ENCODE measurements at regions not wholly inside any gene's neighbourhood (a gene's known extent, or its start where the extent isn't known, plus 50 kb on each side); places are given as distances from the start of the nearest gene placed in this dataset.
"Not testable (repeated sequence)": the region's sequence is repeated elsewhere in the genome, so short reads cannot be mapped to it uniquely, and the experiment has no call there.

DNA sequence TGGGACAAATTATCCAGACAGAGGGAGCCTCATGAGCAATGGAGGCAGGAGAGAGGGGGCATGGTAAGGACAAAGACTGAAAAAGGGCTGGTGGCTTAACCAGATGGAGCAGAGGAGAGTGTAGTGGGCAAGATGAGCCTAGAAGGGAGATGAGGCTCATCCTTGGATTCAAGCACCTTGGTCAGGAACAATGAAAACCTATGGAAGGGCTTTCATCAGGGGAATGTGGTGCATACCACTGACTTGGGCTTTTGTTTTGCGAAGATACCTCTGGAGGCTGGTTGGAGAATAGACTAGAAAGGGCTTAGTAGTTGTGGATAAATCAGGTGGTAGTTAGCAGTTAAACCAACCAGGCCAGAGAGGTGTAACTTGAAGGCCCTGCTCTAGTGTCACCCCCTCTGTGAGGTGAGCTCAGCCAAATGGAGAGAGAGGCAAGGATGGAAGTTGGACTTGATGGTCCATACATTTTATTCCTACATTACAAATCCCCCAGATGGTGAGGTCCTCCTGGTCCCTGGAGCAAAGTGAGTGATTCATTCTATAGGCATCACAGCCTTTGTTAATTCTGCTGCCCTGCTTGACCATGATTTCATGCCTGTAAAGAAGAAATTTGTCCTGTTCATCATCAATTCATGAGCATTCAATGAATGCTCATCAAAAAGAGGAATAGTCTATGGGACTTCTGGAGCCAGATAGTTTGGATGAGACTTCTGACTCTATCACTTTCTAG, 264.8 kb upstream of the IGFBP7 start:
- DNase-seq = no peak

DNA sequence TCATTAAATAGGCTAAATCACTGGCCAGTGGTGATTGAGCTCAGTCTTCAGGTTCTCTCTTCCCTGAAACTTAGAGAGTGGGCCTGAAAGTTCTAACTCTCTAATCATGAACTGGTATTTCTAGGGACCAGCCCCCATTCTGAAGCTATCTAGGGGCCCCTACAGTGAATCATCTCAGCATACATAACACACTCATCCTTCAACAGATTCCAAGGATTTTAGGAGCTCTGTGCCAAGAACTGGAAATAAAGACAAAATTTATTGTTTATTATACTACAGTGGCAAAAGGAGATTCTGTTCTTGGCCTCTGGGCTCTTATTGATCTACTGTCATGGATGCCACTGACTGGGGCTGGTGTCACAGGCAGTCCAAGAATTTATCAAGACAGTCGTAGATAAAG, 263.8 kb upstream of the IGFBP7 start:
- no peak for DNase-seq

DNA sequence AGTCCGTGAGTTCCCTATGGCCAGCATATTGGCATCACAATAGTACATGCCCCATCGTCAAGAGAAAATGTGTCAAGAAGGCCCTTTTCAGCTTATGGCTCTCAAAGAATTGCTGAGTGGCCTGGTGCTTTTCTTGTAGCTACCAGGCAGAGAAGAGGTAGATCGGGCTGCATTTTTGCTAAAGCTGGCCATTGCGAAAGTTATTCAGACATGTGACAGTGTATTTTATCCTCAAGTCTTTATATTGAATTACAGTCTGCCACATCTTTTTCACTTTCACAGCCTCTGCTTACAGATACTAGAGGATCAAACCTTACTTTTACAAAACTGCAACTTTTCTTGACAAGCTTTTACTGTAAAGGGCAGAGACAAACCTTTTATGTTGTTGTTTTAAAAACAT, 261.5 kb upstream of the IGFBP7 start:
- DNase-seq = no peak

DNA sequence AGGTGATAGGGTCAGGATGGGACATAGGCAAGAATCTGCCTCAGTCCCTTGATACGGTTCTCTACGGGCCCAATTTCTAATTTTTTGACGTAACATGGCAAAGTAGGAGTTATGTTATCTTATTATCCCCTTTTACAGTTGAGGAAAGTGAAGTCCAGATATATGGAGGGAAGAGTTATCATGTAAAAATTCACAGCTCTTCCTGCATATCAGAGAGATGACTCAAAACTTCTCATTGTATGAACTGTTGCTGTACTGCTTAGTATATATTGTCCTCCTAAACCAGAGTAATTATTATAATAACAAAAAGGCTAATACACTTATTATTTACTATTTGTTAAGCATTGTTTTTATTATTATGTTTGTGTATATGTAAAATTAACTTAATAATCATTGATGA, 260.5 kb upstream of the IGFBP7 start:
- no peak for DNase-seq

DNA sequence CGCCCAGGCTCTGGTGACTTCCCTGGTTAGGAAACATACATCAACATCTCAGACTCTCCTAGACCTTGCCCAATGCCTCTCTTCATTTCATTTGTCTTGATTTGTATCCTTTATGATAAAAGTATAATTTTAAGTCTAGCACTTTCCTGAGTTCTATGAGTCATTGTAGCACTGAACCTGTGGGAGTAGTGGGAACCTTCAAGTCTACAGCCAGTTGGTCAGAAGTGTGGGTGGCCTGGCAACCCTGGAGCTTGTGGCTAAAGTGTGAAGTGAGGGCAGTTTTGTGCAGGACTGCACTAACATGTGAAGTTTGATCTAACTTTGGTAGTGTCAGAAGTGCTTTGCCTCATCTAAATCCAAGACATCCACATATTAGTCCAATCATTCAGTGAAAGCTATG, 259.3 kb upstream of the IGFBP7 start:
- no peak for DNase-seq

DNA sequence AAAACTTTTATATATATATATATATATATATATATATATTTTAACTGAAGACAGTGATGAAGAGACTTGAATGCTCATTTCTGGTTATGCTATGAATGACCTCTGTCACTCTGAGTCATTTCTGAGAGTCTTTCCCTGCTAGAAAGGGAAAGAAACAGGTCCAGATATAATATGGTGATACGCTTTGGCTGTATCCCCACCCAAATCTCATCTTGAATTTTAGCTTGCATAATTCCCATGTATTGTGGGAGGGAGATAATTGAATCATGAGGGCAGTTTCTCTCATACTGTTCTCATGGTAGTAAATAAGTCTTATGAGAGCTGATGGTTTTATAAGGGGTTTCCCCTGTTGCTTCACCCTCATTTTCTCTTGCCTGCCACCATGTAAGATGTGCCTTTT, 254.1 kb upstream of the IGFBP7 start:
- no peak for DNase-seq

DNA sequence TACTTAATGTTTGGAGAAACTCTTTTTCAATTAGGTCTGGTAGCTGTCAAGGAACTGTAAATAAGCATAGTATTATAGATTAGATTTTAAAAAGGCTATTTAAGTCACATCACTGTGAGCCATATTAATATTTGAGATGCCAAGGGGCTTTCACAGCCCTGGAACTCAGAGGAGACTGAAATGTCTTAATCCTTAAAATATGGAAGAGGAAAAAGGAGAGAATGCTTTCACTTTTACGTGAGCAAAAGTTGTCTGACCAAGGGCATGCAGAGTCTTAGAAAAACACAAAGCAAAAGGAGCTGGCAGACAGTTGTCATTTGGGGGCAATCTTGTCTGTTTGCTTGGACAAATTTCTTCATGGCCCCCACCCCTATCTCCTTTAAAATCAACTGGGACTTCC, 253.2 kb upstream of the IGFBP7 start:
- no peak for DNase-seq

DNA sequence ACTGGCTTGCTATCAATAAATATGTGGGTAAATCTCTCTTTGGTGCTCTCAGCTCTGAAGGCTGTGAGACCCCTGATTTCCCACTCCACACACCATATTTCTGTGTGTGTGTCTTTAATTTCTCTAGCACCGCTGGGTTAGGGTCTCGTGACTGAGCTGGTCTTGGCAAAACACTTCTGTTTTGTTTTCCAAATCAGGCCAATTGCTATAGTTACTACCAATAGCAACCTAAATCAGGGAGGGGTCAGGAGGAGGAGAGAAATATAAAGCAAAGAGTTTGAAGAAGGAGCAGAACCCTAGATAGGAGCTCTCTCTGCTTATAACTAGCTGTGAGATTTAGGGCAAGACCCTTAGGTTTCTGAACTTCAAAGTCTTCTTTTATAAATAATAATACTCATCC, 250.5 kb upstream of the IGFBP7 start:
- DNase-seq = no peak

DNA sequence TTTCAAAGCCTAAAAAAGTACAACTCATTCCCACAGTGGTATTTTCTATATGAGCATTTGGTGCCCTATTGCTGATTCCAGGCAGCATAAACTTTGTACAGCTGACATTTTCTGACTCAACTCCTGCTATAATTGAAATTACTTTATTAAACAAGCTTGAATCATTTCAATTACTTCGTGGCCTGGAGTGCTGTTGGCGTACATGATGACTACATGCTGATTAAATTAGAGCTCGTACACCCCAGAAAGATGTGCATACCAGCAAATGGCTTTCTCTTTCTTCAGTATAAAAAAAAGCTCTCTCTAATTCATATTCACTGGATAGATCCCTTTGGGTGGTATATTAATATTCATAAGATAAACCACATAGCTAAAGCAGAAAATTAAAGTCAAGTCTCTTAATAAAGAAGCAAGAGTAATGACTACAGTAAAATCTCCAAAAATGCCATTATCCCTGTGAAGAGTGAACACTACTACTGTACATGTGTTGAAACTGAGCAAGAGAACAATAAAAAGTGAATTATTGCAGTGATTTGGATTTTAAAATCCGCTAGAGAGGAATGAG, 245.0 kb upstream of the IGFBP7 start:
- no peak for DNase-seq

DNA sequence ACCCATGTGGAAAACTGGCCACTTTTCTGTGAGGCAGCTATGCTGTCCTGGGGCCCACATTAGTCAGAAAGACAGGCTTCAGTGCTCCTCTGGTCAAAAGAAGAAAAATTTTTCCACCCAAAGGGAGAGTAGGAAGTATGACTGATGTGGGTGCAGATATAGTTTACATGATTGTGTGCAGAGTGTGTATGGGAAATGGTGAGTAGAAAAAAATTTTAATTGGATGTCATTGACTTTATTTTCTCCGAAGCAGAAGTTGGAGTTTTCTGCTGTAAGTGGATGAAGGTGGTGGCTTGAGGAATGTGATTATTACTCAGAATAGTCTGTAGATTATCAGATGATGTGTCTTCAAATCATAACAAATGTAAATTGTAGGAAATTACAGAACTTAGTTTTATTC, 241.5 kb upstream of the IGFBP7 start:
- no peak for DNase-seq

DNA sequence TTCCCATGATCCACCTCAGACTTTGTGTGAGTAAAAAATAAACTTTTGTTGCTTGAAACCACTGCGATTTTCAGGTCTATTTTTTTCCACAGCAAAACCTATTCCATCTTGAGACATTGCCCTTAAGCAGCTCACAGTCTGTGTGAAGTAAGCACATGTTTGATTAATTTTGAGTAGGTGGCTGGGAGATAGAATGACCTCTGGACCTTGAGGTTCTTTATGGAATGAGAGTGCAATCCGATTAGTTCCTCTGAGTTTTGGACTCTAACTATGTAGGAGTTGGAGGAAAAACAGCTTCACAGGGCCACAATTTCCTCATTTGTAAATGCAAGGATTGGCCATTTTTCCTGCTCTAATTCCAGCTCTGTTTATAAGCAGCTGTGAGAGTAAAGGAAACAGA, 234.1 kb upstream of the IGFBP7 start:
- no peak for DNase-seq

DNA sequence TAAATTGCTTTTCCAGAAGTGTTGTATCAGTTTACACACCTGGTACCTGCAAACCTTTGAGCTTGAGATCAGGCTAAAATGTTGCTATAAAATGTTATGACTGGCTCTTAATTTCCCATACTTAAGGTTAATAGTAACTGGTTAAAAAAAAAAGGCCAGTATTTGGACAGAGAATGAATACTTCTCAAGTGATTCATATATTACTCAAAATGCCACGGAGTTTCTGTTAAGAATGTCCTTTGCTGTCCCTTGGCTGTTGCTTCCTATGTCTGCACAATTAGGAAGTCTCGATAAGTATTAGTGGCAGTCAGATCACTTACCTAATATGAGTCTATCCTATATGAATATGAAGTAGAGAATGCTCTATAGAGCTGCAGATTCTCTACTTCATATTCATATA, 232.2 kb upstream of the IGFBP7 start:
- no peak for DNase-seq

DNA sequence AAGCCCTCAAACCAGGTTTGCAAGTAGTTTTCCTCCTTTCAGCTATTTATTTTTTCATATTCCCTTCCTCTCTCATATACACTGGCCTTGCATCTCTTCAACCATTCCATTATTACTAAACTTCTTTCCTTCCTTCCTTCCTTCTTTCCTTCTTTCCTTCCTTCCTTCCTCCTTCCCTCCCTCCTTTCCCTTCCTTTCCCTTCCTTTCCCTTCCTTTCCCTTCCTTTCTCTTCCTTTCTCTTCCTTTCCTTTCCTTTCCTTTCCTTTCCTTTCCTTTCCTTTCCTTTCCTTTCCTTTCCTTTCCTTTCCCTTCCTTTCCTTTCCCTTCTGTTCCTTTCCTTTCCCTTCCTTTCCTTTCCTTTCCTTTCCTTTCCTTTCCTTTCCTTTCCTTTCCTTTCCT, 228.7 kb upstream of the IGFBP7 start:
- DNase-seq = not testable (repeated sequence)

DNA sequence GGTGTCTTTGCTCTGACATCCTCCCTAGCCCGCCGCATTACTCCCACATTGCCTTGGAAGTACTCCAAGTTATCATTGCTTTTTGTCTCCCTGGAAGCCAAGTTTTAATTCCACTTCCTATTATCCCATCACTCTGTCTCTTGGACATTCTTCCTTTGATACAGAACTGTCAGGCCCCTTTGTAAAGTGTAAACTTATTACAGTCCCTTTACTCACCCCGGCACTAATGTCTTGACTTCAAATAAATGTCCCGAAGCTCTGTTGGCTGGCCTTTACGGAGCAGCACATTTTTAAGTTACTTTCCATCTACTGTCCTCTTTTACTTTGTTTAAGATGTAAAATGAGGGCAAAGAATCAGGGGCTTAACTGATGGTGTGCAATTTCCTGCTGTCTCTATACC, 223.5 kb upstream of the IGFBP7 start:
- DNase-seq = no peak

DNA sequence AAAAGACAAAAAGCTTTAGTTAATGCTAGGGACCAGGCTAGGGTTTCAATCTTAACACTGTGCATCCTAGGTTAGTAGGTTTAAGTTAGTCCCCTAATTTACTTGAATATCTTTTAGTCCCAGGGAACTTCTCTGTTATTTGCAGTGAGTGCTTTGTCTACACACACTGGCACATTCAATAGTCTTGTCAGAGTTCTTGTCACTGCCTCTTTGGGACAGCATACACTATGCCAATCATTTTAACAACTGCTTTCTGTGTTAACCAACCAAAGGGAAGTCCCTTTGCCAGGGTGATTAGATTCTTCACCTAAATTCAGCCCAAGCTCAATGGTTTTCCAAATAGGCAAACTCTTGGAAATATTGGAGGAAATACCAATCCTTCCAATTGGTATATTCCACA, 221.8 kb upstream of the IGFBP7 start:
- no peak for DNase-seq

DNA sequence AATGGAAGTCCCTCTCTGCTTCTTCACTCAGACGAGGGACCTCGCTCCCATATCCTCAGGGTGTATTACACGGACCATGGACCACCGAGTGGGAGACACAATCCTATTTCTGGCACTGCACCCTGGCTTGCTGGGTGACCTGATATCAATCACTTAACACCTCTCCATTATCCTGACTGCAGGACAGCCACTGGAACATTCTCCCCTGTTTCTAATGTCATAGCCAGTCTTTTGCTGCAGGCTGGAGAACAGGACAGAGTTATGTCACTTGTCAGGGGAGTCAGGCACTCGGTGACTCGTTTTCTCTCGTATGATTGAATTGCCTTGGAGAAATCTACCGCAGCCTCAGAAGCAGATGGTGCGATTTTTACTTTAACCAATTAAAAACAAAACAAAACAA, 219.1 kb upstream of the IGFBP7 start:
- DNase-seq = no peak

DNA sequence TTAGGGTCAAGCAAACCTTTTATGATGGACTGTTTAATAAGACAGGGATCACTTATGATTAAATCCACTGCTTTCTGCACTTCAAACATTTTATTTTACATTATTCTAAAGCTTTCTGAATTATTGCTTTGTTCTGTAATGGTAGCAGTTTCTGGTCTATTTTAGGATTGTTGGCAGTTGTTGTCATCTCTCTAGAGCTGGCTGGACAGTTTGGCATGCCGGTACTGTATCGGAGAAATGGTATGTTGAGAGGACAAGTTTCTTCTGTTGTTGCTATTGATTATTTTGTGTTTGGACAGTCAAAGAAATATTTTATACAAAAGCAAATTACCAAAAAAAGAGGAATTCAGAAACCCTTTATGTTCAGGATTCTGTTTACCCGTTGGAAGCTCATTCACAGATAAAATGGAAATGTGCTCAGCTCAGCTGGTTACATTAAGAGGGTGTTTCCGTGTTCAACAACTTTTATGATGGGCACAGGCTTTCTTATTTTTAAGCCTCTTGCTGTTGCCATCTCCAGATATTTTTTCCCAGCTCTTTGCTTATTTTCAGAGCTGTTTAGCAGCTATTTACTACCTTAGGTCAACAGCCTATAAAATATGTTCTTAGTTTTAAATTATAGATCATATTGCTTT, 214.6 kb upstream of the IGFBP7 start:
- DNase-seq = no peak

DNA sequence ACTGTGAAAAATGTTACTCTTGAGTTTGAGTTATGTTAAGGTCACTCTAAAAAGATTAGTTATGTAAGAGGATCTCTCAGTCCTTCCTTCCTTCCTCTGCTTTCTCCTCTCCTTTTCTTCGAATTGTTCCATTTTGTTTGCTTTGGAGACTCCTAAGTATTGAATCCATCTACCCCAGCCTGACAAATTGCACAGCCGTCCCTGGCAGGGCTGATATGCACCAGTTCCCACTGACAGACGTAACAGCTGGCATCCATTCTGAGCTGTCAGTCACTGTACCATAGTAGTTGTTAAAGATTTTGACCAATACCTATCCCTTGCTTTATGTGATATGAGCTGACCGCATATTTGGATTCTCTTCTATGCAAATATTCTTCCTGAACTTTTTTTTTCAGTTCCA, 210.7 kb upstream of the IGFBP7 start:
- no peak for DNase-seq

DNA sequence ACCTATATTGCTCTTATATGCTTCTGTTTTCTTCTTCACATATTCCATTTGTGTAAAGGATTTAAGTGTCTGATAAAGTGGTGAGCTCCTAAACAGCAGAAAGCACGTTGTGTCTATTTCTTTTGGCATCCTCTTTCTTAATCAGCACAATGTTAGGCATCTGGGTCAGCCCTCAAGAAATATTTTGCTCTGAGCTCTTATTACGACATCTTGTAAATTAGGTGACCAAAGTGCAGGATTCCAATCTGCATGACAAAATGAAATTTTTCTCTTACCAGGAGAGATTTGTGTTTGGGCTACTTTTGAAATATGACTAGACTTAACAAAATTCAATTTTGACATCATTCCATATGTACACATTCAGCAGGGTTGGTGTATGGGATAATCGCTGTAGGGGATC, 210.0 kb upstream of the IGFBP7 start:
- no peak for DNase-seq

DNA sequence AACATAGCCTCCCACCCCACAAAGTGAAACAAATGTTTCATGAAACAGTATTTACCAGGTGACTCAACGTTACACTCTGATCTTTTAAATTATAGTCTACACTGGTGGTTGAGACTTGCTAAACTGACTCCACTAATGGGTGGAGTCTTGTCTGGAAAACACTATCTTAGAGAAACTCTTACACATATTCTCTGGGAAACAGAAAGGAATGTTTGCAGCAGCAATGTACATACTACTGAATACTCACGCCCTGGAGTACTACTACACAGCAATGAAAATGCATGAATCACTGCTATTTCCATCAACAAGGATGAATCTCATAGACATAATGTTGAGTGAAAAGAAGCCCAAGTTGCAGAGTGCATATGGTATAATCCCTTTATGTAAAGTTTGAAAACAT, 208.5 kb upstream of the IGFBP7 start:
- DNase-seq = no peak

DNA sequence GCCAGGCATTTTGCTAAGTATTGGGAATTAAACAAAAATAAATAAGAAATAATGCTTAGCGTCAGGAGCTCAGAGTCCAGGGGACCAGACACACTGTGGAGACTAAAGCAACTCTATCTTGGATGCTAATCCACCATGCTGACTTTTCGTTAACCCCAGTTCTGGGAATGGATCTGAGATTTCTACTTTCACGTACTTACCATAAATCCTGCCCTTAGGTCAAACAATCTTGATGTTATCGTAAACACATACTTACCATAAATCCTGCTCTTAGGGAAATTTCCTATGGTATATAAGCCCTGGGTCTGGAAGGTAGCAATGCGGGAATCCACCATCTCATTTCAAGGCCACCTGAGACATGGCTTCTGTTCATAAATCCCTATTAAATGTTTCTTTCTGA, 204.5 kb upstream of the IGFBP7 start:
- no peak for DNase-seq

DNA sequence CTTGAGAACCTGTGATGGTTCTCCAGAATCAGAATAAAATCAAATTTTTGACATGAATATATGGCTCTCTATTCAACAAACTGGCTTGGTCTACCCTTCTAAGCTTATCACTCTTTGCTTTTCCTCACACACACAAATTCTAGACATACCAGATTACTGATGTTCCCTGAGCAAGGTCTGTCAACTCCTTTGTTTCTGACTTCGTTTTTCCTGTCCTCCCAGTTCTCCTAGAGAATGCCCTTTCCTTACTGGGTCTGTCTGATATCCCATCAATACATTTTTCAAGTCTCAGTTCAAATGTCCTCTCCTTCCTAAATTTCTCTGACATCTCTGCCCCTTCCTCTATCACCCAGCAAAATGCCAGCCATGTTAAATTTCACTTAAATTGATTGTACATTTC, 202.1 kb upstream of the IGFBP7 start:
- DNase-seq = no peak

DNA sequence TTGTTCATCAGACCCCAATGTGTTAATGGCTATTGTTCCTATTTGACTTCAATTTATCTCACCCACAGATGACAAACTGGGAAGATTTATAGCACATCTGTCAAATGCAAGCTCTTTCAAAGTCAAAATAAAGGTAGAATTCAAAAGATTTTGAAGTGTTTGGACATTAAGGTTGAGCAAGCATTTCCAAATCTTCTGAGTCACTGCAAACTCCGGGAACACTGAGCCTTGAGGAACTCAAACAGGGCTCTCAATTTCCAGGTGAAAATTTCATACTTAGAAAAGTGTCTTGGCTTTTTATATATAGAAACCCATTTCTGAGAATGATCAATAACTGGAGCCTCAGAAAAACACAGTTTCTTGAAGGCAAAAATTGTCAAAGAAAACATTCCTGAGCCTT, 199.5 kb upstream of the IGFBP7 start:
- DNase-seq = no peak

DNA sequence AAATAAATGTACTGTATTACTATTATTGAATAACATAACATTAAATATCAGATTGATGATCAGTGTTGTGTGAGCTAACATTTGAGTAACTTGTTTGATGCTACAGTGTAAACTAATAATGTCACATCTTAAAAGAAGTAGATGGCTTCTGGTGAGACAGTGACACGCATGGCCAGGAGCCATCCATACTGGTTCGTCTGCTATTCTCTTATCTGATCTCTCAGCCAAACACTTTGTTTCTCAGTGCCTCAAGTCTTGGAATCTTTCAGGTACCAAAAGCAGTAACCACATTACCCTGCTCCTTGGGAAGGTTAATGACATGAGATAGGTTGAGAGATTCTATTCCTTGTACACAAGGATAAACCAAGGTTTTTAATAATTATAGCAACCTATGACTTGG, 198.1 kb upstream of the IGFBP7 start:
- DNase-seq = no peak

DNA sequence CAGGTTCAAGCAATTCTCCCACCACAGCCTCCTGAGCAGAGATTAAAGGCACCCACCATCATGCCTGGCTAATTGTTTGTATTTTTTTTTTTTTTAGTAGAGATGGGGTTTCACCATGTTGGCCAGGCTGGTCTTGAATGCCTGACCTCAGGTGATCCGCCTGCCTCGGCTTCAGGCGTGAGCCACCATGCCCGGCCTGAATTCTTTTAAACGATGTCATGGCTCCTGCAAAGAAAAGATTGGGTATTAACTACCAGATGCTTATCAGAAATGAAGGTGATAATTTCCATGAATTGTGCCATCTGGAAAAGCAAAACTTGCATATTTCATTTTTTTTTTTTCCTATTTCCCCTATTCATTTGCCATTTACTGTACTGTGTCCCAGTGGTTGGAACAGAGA, 195.7 kb upstream of the IGFBP7 start:
- DNase-seq = no peak
